ENCODE measurements at regions not wholly inside any gene's neighbourhood (a gene's known extent, or its start where the extent isn't known, plus 50 kb on each side); places are given as distances from the start of the nearest gene placed in this dataset.

GRCh38 chr3:193085655-193086054, 155.4 kb upstream of the PLAAT1 start:
- no peak for DNase-seq (ENCODE audit: low read depth)
- no peak overlapping the region for H3K4me3 ChIP-seq (replicated peaks; ENCODE audit: low read depth, low read length)
- TF ChIP-seq CTCF (IDR thresholded peaks at IDR 0.05; ENCODE audit: low read length, missing control alignments), result no peak

- TF ChIP-seq CTCF (IDR thresholded peaks at IDR 0.05; ENCODE audit: low read length, missing control alignments), result no peak
Observed at GRCh38 chr3:193086681-193087080, 154.3 kb upstream of the PLAAT1 start.

GRCh38 chr3:193087336-193087735, 153.7 kb upstream of the PLAAT1 start:
- no peak for DNase-seq (ENCODE audit: low read depth)
- no peak for TF ChIP-seq CTCF (IDR thresholded peaks at IDR 0.05; ENCODE audit: low read length, missing control alignments)
- no peak overlapping the region for H3K4me3 ChIP-seq (replicated peaks; ENCODE audit: low read depth, low read length)

More at GRCh38 chr3:193086681-193087080, 154.3 kb upstream of the PLAAT1 start:
- DNase-seq (ENCODE audit: low read depth), result no peak
- no peak overlapping the region for H3K4me3 ChIP-seq (replicated peaks; ENCODE audit: low read depth, low read length)

GRCh38 chr3:193095366-193095765, 145.7 kb upstream of the PLAAT1 start:
- no peak for DNase-seq (ENCODE audit: low read depth)
- no peak for TF ChIP-seq CTCF (IDR thresholded peaks at IDR 0.05; ENCODE audit: low read length, missing control alignments)
- no peak overlapping the region for H3K4me3 ChIP-seq (replicated peaks; ENCODE audit: low read depth, low read length)

GRCh38 chr3:193096076-193096475, 144.9 kb upstream of the PLAAT1 start:
- TF ChIP-seq CTCF (IDR thresholded peaks at IDR 0.05; ENCODE audit: low read length, missing control alignments), result no peak
- no peak for DNase-seq (ENCODE audit: low read depth)
- H3K4me3 ChIP-seq (replicated peaks; ENCODE audit: low read depth, low read length), result no peak overlapping the region

- no peak overlapping the region for H3K4me3 ChIP-seq (replicated peaks; ENCODE audit: low read depth, low read length)
- TF ChIP-seq CTCF (IDR thresholded peaks at IDR 0.05; ENCODE audit: low read length, missing control alignments), result no peak
- no peak for DNase-seq (ENCODE audit: low read depth)
Observed at GRCh38 chr3:193114431-193115340, 126.3 kb upstream of the PLAAT1 start.

GRCh38 chr3:193116871-193117270, 124.2 kb upstream of the PLAAT1 start:
- no peak overlapping the region for H3K4me3 ChIP-seq (replicated peaks; ENCODE audit: low read depth, low read length)
- DNase-seq (ENCODE audit: low read depth), result no peak
- TF ChIP-seq CTCF (IDR thresholded peaks at IDR 0.05; ENCODE audit: low read length, missing control alignments), result no peak
